Frontal cortex (tissue), 3 donors: ENCODE measurements at regions not wholly inside any gene's neighbourhood (a gene's known extent, or its start where the extent isn't known, plus 50 kb on each side); places are given as distances from the start of the nearest gene placed in this dataset.
A peak's percentile ranks its signal among the peaks of the same experiment; 100 is the strongest.
"Not testable (repeated sequence)": the region's sequence is repeated elsewhere in the genome, so short reads cannot be mapped to it uniquely, and the experiment has no call there.

Source experiments
- DNase-seq, 2 donors: peaks; one replicate each; pipeline ENCODE4 v3.0.0; 2012; ENCODE audit warnings: low spot score in 2 of 2
- FAIRE-seq: peaks from 2 replicates; lab custom pipeline; 2012; peaks lifted over from hg19 to GRCh38; lab: Jason Lieb, UNC
- donor health status: control.
- donor health status: control.
- donor health status: control.

GRCh38 chr22:22816766-22817410 is 70.7 kb upstream of the IGLL5 start:
- FAIRE-seq = no peak
- DNase-seq = no peak

DNA sequence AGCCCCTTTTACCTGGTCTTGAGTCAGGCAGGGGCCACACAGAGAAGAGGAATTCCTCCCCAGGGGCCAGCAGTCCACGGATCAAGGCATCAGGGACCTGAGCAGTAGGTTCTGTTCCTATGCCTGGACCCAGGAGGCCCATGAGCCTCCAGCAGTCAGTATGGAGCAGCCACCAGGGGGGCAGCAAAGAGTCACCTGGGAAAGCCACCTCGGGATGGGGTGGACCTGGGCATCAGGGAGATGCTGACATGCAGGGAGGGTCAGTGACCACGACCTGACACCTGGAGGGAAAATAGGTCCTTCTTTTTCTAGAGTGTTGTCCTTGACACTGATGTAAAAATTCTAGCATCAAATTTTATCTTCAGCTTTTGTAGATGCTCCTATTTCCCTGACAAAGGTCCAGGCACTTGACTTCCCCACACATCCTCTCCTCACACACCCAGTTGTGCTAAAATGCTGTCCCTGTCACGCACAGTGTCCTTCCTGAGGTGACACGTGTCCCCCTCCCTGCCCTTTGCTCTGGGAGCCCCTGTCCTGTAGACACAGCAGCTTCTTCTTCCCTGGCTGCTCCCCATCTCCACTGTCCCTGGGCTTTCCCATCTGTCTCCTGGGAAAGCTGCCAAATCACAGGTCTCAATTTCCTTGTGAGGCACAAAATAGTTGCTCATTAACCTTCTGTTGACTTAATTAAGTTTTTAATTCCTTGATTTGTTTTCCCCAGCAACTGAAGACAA is 70.0 kb upstream of the IGLL5 start:
- DNase-seq (no peak), FAIRE-seq (no peak)

DNA sequence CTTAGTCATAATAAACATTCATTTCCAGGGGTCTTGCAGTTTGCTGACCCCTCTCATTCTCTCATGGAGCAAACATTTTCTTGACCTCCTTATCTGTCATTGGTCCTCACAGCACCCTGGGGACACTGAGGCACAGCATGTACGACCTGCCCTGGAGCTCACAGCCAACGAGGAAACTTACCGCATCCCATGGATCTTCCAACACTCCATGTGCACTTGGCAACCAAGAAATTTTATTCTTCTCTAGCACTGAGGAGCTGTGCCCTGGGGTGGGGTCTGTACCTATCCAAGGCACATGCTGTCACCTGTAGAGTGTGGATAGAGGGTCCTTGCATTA is 69.4 kb upstream of the IGLL5 start:
- no peak for DNase-seq
- FAIRE-seq = no peak

GRCh38 chr22:22818861-22819855 is 68.5 kb upstream of the IGLL5 start:
- FAIRE-seq (no peak), DNase-seq (no peak)

- FAIRE-seq = no peak
- no peak for DNase-seq
These were observed 67.5 kb upstream of the IGLL5 start for GRCh38 chr22:22820076-22820475.

DNA sequence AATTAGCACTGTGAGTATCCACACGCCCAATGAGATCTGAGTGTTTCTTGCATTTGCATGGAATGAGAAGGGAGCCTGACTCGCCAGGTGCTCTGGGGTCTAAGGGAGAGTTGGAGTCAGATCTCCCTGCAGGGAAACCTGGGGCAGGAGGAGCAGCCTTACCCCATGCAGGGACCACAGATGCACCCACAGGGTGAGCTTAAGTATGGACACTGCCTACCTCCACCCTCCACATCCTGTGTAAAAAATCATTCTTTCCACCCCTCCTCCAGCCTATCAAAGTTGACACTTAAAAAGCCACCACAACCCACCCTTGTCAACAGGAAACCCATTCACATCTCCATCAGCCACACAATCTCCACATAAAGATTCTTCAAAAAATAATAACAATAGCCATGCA is 67.0 kb upstream of the IGLL5 start:
- FAIRE-seq = peak; percentile 42
- DNase-seq = no peak

DNA sequence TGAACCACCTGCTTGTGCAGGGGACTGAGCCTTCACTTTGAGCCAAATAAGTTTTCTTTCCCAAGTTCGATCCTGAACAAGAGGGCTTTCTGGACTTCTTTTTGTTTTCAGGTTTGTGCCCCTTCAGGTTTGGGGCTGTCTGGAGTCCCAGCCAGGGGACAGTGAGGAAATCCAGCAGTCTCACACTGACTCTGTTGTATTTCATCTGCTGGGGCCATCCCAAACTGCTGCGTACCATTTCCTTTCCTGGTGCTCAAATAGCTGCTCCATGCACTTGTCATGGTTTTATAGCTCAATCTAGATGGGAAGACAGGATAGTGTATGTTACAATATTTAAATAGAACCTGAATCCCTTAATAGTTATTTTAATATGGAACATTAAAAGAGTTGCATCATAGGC is 66.3 kb upstream of the IGLL5 start:
- no peak for DNase-seq
- no peak for FAIRE-seq

DNA sequence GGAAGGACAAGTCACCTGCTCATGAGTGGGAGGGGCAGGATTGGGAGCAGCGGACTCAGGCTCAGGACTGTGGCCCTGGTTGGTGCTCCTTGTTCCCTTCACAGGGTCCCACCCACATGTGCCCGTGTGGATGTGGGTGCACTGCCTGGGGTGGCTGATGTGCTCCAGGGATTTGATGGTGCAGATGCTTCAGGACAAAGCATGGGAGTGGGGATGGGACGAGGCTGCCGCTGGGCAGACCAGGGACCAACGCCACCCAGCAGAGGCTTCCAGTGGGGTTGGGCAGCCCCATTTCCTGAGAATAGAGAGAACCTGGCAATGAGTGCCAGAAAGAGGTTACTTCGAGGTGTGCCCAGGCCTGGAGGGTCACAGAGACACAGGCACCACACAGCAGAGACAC is 65.5 kb upstream of the IGLL5 start:
- DNase-seq (no peak), FAIRE-seq (no peak)

GRCh38 chr22:22822553-22822952 is 65.1 kb upstream of the IGLL5 start:
- FAIRE-seq, DNase-seq: not testable (repeated sequence)

- DNase-seq = no peak
- FAIRE-seq = no peak
These were observed 64.3 kb upstream of the IGLL5 start for GRCh38 chr22:22823131-22823810.

- no peak for FAIRE-seq
- DNase-seq = no peak
These were observed 63.0 kb upstream of the IGLL5 start for GRCh38 chr22:22824340-22825212.

DNA sequence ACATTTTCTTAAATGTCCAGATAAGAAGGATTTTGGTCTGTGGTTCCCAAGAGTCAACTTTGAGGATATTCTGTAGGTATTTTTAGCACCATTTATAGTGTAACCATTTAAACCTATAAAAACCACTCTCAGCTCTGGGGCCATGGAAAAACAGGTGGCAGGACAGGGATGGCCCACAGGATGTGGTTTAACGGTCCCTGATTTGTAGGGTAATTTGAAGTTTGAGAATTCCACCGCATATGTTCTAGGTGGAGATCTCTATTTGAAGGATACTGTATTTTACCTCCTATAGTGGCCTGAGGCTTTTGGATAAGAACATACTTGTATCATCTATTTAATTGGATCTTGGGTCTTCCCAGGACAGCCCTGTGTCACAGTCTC is 62.4 kb upstream of the IGLL5 start:
- DNase-seq (no peak), FAIRE-seq (no peak)

DNA sequence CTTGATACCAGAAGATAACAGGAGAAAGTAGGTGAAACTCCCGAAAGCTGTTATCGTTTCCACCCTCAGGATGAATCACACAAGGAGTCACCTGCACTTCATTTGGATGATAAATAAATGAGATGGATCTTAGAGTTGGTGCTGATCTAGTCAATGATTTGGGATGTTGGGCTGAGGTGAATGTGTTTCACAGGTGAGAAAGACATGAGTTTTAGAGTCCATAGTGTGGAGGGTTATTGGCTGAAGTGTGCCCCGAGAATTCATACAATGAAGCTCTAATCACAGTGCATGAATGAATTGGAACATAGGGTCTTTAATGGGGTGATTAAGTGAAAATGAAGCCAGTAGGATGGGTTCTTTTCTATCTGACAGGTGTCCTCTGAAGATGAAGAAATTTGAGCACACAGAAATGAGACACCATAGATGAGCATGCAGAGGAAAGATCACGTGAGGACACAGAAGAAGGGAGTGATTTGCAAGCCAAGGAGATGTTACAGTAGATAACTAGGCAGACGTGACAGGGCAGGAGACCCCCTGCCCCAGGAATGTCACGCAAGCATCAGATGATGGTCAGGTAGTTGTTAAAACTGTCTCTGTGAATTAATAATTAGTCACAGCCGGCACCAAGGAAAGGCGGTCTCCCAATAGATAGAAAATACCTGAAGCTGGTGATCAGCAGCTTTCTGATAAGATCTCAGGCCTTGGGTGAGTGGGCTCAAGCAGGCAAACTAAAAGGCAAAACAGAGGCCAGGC is 60.3 kb upstream of the IGLL5 start:
- DNase-seq = no peak
- no peak for FAIRE-seq

GRCh38 chr22:22830193-22830592 is 57.4 kb upstream of the IGLL5 start:
- DNase-seq (no peak), FAIRE-seq (no peak)

DNA sequence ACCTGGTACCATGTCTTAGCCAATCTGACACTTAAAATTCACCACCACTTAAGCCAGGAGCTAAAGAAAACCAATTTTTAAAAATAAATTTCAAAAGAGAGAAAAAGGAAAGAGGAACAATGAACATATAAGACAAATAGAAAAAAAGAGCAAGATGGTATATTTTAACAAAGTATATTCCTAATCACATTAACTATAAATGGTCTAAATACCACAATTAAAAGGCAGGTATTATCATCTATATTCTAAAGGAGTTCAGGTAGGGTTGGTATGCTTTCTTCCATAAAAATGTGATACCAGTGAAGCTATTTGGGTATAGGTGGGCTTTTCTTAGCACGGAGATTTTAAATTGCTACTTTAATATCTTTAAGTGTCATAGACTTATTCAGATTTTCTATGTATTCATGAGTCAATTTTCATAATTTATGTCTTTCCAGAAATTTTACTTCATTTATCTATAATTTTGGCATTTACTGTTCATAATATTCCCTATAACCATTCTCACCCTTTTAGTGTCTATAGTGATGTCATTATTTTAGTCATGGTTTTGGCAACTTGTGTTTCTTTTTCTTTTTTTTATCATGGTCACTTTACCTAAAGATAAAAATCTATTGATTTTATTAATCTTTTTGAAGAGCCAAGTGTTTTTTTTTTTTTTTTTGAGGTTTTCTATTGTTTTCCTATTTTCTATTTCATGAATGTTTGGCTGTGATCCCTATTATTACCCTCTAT is 56.5 kb upstream of the IGLL5 start:
- FAIRE-seq (peak; percentile 8), DNase-seq (no peak)

- no peak for DNase-seq
- FAIRE-seq = no peak
These were observed 54.6 kb upstream of the IGLL5 start for GRCh38 chr22:22833059-22833458.

GRCh38 chr22:22833488-22833887 is 54.1 kb upstream of the IGLL5 start:
- DNase-seq (no peak), FAIRE-seq (no peak)

GRCh38 chr22:22834204-22834603 is 53.4 kb upstream of the IGLL5 start:
- FAIRE-seq (no peak), DNase-seq (no peak)
